Fibroblast of skin of back (primary cell): ENCODE measurements at regions not wholly inside any gene's neighbourhood (a gene's known extent, or its start where the extent isn't known, plus 50 kb on each side); places are given as distances from the start of the nearest gene placed in this dataset.
"Not testable (repeated sequence)": the region's sequence is repeated elsewhere in the genome, so short reads cannot be mapped to it uniquely, and the experiment has no call there.

Experiments
- DNase-seq: peaks from one replicate; pipeline ENCODE4 v3.0.0-alpha.2; 2013

DNA sequence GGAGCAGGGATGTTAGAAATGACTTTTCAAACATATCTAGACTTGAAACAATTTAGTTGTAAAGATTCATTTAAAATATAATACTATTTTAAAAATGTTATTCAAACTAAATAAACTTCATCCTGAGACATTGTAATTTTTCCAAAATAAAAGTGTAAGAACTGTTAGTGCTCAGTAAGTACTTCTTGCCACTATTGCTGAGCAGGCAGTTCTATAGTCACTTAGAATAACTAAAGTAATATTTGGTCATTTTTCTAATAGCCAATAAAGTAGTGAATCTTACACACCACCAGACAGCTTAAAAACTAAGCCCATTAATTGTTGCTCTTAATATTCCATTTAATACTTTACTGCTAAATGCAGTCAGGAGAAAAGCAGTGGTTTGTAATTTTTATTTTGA, 1120.0 kb upstream of the CDH10 start:
- no peak for DNase-seq

DNA sequence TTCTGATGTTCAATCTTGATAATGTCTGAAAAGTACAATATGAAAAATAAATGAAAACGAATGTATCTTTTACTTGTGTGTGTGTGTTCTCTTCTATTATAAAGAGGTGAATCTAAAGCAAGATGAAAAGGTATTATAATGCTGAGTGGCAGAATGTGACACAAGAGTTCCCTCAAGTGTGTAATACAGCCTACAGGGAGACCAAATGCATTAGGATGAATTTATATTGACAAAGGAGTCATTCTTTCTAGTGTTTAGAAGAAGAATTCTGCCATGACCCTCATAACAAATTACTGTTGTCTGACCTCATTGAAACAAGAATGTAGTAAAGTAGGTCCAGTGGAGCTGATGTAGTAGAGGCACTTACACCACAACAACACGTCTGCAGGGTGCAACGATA, 1119.0 kb upstream of the CDH10 start:
- DNase-seq = no peak

DNA sequence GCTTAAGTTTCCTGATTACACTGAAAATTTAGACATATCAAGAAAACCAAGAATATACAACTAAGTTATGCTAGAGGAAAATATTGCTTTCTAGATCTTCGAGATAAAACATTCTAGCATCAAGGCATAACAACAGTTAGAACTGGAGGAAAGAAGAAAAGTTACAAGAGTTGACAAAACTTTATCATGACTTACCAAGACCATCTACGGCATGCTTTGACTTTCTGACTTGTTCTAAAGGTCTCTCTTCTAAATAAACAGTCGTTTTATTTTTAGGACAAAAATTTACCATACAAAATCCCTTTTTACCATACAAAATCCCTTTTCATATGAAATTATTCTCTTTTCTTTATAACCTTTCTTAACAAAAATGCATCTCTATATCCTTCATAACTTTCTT, 1110.1 kb upstream of the CDH10 start:
- peak; percentile 0 for DNase-seq

DNA sequence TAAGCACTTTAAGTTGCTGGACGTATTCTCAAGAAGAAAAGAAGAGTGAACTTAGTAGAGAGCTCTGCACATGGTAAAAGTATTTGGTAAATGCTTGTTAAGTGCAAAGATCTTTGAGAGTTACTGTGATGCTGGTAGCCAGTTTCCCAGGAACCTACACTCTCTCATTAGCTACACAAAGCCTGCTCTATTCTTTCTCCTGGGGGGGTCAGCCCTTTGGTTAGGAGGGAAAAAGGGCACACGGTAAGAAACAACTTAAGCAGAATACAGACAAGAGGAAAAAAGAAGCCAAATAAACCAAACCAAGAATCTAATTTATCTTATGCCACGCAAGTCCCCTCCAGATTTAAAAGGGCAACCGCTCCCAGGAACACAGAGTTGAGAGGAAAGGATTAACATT, 1100.1 kb upstream of the CDH10 start:
- DNase-seq = no peak

DNA sequence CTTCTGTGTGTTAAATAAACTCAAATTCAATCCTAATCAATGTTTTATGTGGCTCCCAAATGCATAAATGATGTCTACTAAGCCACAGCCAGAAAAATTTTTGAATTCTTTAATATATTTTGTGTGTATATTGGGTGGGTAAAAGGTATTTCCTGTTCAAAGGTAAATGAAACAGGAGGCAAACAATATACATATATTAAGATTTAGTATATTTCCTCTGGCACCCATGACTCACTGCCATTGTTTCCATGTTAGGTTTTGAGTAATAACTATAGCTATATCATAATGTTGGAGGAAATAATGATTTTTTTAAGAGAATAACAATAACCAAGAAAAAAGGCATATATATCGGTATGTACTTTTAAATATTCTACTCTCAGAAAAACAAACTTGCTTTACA, 1071.9 kb upstream of the CDH10 start:
- no peak for DNase-seq

DNA sequence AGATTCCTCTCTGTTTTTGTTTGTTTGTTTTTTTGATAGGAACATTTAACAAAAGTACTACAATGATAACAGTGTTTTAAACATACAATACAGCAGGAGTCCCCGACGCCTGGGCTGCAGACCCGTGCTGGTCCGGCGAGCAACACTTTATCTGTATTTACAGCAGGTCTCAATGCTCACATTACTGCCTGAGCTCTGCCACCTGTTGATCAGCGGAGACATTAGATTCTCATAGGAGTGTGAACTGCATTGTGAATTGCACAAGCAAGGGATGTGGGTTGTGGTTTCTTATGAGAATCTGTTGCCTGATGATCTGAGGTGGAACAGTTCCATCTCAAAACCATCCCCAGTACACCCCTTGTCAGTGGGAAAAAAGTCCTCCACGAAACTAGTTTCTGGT, 1068.5 kb upstream of the CDH10 start:
- DNase-seq = no peak

DNA sequence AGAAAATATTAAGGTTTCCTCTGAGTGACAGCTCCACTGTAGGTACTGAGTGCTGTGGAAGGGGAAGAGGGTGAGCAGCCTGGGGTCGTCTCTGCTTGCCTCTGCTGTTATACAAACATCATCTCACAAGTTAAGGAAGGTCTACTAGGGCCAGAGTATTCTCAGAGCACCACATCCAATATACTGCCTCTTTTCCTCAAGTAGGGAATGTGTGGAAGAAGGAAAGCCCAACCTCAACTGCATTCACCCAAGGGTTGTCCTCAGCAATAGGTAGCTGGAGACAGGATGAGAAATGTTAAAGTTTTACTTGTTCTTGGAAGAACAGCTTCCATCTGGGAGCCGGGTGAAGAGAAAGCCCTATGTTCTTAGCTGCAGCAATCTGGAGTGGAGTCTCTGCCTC, 1062.3 kb upstream of the CDH10 start:
- no peak for DNase-seq

DNA sequence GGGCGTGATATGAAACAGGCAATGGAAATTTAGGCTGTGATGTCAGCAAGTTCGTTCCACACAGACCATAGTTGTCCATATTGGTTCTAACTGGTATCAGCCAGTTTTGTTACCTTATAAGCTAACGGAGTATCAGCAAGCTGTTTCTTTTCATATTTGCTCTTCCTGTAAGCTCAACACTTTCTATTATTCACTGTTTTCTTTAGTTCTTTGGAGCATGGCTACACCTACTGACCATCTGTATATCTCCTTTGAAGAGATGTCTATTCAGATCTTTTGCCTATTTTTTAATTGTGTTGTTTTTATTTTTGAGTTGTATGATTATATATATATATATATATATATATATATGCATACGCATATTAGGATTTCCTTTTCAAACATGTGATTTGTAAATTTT, 1057.2 kb upstream of the CDH10 start:
- DNase-seq = no peak

DNA sequence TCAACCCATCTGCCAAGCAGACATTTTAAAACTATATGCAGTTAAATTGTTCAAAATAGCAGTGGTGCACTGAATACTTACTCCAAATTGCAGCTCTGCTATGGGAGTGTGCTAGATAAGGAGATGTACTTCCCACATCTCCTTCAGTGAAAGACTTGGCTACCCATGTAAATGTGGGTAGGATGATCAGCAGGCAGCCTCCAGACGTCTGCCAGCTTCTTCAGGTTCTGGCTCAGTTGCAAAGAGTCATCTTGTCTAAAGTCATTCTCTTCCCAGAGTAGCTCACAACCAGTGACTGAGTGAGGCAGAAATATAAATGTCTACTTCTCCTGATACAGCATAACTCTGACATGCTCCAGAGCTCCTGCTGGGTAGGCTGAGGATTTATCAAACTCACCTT, 1050.0 kb upstream of the CDH10 start:
- DNase-seq = no peak

DNA sequence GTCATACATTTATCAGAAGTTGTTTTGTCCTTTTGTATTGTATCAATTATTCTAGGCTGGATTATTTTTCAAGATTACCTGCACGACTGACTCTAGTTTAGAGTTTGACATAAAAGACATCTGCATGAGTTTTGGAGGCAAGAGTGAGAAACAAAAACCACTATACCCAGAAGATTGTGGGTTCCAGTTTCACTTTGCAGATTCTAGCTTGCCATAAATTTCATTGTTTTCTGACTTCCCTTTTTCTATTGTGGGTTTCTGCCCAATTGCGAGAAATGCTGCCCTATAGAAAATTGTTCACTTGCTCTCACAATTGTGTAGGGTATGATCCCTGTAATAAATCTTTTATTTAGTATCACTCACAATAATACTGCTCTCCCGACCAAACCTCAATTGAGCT, 1043.4 kb upstream of the CDH10 start:
- no peak for DNase-seq

DNA sequence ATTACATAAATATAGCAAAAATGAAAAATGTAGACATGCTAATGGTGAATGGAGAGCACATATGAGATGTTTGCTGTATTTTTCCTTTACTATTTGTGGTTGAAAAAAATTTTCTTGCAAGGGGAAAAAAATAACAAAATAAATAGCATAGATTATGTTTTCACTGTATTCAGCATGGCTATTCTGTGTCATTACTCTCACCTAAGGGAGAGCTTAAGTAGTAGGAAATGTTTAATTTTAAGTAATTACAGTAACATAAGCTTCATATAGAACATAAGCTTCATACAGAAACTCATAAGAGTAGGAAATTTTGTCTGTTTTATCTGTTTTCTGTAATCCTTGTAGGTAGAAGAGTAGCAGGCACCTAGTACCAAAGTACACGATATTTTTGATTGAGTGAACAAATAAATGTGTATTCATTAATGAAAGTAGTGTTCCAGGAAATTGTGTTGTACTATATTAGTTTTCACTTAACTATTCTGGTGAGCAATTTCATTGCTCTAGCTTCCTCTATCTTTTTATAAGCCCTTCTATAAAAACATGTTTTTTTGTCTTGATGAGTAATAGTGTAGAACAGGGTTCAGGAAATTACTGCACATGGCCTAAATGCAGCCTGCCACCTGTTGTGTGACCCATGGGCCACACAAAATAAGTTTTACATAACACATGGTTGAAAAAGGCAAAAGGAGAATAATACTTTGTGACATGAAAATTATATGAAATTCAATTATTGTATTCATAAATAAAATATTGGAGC, 1025.0 kb upstream of the CDH10 start:
- DNase-seq = no peak

DNA sequence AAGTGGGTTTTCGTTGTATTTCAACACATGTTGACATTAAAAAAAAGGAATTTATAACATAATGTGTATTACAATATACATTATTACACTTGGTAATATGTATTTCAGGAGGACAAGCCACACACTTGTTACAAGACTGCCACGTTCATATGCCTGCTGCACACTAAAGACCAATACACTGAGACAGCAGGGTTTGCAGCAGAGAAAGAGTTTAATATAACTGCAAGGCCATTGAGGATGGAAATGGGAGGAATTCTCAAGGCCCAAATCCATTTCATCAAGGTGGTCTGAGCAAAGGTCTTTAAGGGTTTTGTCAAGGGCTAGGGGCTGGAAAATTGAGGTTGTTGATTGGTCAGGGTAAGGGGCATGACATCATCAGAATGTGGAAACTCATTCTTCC, 1017.8 kb upstream of the CDH10 start:
- no peak for DNase-seq

DNA sequence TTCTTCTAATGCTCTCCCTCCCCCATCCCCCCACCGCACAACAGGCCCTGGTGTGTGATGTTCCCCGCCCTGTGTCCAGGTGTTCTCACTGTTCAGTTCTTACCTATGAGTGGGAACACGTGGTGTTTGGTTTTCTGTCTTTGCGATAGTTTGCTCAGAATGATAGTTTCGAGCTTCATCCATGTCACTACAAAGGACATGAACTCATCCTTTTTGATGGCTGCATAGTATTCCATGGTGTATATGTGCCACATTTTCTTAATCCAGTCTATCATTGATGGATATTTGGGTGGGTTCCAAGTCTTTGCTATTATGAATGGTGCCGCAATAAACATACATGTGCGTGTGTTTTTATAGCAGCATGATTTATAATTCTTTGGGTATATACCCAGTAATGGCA, 1005.5 kb upstream of the CDH10 start:
- DNase-seq = not testable (repeated sequence)

DNA sequence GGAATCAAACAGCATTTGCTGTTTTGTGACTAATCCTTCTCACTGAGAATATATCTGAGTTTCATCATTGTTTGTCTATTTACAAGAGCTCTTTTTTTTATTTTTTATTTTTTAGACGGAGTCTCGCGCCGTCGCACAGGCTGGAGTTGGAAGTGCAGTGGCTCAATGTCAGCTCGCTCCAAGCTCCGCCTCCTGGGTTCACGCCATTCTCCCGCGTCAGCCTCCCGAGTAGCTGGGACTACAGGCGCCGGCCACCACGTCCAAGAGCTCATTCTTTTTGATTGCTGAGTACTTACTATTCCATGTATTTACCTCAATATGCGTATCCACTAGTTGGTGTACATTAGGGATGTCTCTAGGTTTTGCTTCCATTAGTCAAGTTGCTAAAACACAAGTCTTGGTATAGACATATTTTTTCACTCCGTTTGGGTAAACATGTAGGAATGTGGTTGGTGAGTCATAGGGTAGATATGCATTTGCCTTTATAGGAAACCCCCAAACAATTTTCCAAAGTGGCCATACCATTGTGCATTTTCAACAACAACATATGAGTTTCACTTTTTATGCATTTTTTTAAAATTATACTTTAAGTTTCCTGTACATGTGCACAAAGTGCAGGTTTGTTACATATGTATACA, 1005.0 kb upstream of the CDH10 start:
- DNase-seq = peak; percentile 5

DNA sequence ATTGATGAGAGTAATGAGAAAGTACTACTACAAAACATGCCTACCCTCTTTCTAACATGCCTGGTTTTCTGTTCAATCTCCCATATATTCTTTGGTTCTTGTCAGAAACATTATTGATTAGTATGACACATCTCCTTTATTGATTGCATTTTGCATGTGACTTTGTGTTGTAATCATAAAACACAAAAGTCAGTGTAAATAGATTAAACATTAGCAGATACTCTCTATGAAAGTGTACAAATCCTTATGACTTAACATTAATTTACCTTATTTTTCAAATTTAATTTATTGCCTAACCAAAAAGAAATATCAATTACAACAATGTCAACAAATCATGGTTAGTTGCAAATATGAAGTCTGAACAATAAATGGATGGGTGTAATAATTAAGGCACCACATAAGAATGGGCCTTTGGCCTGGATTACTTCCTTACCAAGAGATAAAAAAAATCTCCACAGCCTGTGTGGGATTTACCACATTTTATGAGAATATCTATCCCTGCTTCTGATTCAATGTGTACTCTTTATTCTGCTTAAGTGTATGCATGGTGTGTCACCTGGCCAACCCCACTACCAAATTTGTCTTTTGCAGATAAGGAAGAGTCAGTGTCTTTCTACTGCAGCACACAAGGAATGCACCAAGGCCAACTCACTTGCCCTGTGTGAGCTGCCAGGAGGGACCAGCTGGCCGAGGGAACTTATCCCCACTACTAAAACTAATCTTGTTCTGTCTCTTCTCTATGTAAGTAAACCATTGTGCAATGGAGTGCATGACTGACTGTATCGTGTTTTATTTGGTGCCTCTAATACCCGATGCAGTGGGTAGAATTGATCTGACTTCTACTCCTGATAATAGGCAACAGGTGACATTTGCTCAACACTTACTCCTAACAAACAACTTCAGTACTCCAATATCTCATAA, 1001.9 kb upstream of the CDH10 start:
- no peak for DNase-seq

DNA sequence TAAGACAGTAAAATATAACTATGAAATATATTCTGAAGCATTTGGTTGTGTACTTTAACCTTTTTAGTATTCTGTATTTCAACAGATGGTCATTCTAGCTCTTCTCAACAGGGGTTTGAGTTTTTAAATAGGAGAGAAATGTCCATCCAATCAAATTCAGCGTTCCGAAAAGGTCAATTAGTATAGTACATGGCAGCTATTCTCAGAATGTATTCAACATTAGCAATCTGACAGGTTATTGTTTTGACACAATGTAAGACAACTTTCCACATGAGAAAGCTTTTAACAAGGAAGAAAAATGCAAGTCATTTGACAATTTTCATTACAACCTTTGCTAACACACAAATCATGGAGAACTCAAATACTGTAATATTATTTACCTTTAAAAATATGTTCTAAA, 996.3 kb upstream of the CDH10 start:
- no peak for DNase-seq

DNA sequence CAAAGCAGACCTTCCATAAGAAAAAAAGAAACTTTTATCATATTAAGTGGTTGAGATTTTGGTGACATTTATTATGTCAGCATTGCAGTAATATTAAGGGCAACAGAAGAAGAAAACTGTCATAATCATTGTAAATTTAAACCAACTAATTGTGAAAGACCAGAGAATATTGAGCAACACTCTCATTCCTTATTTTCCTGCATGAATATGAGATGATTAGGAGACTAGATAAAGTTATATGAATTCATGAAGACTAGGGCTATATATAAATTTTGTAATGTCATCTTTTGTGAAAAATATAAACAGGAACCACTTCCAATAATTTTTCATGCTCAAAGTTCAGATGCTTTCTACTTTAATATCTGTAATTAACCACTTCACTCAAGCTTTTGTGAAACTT, 974.5 kb upstream of the CDH10 start:
- no peak for DNase-seq

DNA sequence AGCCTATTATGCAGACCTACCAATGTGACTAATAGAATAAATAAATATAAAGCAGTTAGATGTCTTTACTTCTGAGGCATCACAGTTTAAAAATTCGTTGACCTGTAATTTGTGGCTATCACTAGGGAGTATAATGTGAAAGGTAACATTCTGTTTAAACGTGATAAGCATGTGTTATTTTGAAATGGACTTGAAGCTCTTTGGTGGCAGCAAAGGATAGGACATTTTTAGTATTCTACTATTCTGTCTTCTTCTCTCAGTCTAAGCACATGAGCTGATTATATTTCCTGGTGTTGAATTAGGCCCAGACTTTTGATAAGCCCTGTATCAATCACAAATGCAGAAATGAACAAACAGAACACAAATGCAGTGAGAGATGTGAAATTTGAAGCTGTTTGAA, 974.0 kb upstream of the CDH10 start:
- DNase-seq = no peak

DNA sequence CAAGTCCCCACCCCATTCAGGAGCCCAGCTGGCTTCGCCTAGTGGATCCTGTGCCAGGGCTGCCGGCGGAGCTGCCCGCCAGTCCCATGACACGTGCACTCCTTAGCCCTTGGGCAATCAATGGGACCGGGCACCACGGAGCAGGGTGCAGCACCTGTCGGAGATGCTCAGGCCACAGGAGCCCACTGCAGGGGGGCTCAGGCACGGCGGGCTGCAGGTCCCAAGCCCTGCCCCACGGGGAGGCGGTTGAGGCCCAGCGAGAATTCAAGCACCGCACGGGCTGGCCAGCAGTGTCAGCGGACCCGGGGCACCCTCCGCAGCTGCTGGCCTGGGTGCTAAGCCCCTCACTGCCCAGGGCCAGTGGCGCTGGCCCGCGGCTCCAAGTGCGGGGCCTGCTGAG, 969.7 kb upstream of the CDH10 start:
- DNase-seq = no peak

DNA sequence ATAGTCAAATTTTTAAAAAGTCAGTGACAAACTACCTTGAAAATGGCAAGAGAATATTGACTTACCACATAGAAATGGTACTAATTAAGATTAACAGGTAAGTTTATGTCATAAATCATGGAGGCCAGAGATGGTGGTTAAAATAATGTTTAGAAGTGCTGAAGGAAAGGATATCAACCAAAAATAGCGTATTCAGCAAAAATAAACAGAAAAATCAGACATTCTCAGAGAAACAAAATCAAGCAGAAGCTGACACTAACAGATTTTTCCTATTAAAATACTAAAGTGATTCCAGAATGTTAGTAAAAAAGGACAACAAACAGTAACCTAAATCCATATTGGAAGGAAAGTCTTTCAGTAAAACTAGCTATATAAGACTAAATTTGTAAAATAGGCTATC, 959.9 kb upstream of the CDH10 start:
- DNase-seq = no peak

DNA sequence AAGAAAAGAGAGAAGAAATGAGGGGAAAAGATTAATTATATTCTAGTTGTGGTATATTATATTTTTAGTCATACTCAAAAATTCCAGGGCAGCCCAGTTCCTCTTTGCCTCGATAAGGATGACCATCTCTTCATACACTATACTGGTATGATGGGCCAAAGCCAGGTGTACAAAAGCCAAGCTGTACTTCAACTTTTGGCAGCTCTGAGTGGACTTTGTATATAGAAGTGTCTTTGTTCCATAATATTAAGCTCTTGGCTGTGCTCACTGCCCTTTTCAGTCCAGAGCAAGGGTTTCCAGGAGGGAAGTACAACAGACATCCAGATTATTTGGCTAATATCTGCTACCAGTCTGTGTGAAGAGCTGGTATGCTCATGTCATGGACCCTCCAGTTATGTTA, 934.3 kb upstream of the CDH10 start:
- no peak for DNase-seq

DNA sequence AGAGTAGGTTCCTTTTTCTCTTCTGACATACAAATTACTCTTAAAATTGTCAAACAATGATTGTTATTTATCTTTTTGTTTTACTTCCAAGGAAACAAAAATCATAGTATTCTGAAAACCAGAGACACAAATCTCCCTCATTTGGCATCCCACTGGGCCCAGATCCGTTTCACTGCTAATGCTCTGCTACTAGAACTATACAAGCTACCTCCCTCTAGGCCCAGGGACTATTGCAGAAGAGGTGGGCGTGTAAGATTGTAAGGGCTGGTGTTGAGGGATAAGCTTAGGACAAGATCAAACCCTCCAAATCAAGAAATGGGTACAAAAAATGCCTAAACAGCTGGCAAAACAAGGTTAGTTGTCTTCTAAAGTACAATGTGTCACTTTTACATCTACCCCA, 928.9 kb upstream of the CDH10 start:
- no peak for DNase-seq

DNA sequence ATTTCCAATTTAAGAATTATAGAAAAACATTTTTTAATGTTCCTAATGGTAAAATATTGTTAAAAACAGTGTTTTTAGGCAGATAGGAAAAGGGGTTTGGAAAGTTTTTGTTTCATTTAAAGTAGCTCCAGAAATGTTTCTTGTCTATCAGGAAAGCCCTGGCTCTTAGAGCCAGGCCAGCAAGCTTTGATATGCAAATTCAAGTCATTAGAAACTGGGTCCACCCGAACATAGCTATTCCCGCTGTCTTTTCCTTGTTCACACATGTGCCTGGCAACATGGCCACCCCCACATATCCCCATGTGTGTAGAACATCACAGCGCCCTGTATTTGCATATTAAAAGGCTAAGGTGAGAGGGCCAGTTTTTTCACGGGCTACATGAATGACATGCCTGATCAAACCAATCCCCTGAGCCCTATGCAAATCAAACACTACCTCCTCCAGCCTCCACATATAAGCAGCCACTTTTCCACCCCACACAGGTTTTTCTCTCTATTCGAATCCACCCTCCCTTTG, 925.3 kb upstream of the CDH10 start:
- DNase-seq = no peak
